Sciatic nerve (tissue), 2 donors: ENCODE measurements at regions not wholly inside any gene's neighbourhood (a gene's known extent, or its start where the extent isn't known, plus 50 kb on each side); places are given as distances from the start of the nearest gene placed in this dataset.

Experiments
- ATAC-seq: fragments of 200-7000 bp; cut with Tn5 transposase; one replicate; pipeline ENCODE4 v1.9.1; 2020; ENCODE audit warnings: mild to moderate bottlenecking, moderate library complexity
- DNase-seq: peaks from one replicate; pipeline ENCODE4 v3.0.0-alpha.2; 2020; ENCODE audit warnings: low spot score
- intact Hi-C: fragments of 100-400 bp; cut with DNase I; formaldehyde crosslinking; loops from one replicate; pipeline ENCODE4 v1.14.2; 2022
- donor health status: DM: no; HTN: no; CAD: no.
- donor health status: DM: no; HTN: no; CAD: no.

DNA sequence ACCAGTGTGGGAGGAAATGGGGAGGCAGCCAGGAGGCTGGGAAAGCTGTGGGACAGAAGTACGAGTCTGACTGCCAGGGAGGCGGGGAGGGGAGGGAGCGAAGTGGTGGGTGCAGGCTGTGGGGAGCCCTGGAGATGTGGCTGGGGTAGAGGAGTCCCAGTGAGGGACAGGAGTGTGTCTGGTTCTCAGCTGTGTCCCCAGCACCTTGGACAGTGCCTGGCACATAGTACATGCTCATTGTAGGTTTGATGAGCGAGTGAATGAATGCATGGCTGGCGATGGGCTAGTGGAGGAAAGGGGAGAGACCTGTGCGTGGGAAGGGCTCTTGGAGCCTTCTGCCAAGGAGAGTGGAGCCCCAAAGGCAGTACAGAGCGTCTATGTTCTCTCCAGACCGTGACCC is 104.1 kb downstream of the SIK1 start:
- no peak for DNase-seq
- intact Hi-C loops = no loop called here
- no peak for ATAC-seq

DNA sequence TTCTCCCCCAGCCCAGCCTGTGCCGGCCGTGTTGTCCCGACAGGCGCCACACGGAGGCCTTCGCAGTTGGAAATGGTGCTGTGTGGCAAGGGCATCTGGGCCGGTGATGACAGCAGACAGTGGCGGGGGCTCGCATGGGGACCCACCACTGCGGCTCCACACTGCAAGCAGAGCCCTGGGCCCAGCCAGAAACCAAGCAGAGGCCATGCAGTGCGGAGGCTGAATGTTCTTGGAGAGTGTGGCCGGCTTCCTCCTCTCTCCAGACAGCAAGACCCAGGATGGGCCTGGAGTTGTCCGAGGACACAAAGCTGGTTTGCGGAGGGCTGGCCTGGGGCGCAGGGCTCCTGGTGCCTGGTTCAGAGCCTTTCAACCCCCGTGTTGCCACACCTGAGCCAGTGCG is 104.6 kb downstream of the SIK1 start:
- ATAC-seq = no peak
- DNase-seq = no peak
- intact Hi-C loops = no loop called here

DNA sequence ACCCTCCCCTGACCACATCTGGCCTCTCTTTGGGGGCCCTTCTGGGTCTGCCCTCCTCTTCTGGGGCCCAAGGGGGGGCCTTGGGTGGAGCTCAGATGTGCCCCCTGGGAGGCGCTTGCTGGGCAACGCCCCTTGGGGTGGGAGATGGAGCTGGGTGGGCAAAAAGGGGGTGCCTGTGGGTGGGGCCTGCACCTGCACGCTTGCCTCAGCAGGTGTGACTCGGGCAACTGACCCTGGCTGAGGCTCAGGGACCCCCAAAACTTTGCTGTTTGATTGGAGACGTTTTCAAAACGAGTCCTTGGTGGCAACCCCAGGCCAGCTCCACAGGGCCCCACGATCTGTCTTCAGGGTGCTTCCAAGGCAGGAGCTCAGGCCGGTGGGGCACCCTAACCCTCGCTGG is 105.3 kb downstream of the SIK1 start:
- intact Hi-C loops = no loop called here
- DNase-seq = no peak
- ATAC-seq = no peak

DNA sequence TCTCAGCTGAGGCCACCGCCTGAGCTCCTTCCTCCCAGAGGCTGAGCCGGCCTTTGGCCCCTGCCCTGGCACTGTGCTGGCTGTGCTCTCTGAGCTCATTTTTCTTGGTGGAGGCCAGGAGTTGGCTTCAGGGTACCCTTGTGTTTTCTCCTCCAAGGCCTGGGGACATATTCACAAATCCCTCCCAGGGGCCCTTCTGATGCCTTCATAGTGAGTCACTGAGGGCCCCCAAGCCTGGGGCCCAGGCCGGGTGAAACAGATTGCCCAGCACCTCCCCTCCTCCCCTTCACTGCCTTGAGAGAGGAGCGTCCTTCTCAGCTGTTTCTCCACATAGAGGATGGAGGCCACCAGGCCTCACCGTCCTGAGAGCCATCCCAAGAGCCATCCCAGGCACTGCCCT is 105.8 kb downstream of the SIK1 start:
- ATAC-seq (no peak), DNase-seq (no peak)
- intact Hi-C loops = no loop called here

DNA sequence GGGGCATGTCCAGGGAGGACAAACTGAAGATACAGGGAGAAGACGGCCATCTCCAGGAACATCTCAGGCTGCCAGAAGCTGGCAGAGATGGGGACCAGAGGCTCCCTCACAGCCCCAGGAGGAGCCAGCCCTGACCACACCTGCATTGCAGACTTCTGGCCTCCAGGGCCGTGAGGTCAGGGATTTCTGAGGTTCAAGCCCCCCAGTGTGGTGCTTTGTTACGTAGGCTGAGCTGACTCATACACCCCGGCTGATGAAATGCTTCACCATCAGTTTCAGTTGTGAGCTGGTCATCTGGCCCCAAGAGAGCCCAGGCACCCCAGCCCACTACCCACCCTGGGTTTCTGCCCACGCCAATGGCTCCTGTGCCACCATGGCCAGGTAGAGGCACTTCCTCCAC is 106.4 kb downstream of the SIK1 start:
- ATAC-seq (no peak), DNase-seq (no peak)
- intact Hi-C loops = no loop called here

DNA sequence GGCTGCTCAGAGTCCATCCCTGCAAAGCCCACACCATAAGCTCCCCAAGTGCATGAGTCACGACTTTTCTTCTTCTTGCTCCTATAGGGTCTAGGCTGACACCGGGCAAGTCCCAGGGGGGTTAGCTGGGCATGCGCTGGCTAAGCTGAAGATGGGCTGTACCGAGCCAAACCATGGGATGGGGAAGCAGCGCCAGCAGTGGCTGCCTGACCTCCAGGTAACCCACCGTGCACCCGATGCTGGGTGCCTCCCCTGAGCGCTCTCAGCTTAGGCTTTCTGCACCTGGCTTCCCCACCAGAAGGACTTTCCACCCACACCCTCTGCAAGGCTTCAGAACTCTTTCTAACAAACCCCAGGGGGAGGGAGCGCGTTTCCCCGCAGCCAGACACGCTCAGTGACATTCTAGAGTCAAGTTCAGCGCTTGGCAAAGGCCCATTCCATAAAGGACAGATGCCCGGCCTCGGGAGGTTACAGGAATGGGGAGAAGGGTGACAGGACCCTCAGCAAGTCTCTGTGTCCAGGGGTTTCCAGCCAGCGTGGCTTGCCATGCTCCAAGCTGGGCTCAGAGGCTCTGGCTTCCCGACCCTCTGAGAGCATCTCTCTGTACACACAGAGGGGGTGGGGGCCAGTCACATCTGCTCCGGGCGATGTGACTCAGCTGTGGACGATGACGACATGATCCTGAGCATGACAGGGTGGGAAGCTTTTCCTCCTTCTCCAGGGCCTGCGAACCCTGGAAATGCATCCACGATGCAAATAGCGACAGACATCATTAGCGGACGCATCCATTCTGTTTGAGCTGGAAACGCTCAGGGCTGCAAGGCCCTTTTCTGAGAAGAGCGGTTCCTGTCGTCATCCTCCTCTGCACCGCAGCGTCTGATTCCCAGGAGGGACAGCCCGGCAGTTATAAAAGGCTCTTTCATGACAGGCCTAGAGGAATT is 107.8 kb downstream of the SIK1 start:
- ATAC-seq (peak; percentile 83), DNase-seq (no peak)
- intact Hi-C loops = no loop called here

DNA sequence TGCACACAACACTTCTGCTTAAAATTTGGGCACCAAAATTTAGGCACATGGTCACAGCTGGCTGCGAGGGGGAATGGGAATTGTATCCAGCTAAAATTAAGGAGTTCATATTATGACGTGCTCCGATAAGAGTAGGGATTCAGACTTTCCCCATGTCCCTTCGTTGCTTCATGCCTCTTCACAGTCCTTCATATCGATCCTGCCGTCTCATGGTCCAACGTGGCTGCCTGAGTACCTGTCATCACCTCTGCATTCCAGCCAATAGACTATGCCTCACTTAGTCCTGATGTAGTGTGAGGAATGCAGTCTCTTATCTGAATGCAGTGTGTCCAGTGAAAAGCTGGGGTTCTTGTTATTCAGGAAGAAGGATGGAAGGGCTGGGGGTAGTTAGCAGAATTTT is 108.6 kb downstream of the SIK1 start:
- DNase-seq (no peak), ATAC-seq (no peak)
- intact Hi-C loops = no loop called here

DNA sequence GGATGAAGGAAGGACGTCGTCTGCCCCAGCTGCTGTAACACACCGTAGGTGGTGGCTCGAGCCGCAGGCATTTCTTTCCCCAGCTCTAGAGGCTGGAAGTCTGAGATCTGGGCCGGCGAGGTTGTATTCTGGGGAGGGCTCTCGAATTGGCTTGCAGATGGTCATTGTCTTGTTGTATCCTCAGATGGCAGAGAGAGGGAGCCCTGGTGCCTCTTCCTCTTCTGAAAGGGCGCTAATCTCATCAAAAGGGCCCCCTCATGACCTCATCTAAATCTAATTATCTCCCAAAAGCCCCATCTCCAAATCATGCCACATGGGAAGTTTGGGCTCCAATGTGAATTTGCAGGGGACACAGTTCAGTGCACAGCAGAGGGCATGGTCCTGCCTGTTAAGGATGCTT is 109.0 kb downstream of the SIK1 start:
- ATAC-seq (no peak), DNase-seq (no peak)
- intact Hi-C loops = no loop called here

DNA sequence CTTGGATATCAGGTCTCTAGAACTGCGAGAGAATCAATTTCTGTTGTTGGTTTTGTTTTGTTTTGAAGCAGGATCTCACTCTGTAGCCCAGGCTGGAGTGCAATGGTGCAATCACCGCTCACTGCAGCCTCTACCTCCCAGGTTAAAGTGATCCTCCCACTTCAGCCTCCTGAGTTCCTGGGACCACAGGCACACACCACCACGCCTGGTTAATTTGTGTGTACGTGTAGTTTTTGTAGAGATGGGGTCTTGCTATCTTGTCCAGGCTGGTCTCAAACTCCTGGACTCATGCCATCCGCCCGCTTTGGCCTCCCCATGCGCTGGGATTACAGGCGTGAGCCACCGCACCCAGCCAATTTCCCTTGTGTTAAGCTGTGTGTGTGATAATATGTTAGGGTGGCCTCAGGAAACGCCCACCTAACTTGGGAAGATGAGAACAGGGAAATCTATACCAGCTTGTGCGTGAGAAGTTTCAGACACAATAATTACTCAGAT is 109.6 kb downstream of the SIK1 start:
- ATAC-seq = no peak
- no peak for DNase-seq
- intact Hi-C loops = no loop called here

DNA sequence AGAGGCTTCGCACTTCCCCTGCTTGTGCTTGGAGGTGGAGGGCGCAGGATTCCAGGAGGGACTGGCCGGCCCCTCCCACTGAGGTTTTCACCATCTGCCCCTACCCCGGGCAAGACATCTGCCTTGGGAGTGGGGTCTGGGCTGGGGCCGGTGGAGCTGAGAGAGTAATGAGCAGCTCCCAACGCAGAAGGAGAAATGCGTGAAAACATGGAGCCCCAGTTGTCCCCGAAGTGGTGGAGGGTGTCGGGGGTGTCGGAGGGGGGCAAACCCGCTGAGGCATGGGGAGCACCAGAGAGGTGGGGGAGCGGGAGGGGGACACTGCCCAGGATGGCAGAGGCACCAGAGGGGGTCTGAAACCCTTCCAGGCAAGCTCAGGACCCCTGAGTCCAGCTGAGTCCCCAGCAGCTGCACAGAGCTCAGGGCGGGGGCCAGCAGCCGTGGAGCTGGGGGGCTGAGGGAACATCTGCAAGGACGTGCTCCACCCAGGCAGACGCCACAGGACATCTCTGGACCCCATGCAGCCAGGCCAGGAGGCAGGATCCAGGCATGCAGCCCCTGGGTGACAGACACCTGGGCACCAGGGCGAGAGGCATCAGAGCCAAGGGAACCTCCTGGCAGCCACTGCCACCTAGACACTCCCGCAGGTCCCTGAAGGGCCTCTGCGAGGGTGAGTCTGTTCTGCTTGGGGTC is 110.6 kb downstream of the SIK1 start:
- intact Hi-C loops = no loop called here
- ATAC-seq = no peak
- DNase-seq = no peak

DNA sequence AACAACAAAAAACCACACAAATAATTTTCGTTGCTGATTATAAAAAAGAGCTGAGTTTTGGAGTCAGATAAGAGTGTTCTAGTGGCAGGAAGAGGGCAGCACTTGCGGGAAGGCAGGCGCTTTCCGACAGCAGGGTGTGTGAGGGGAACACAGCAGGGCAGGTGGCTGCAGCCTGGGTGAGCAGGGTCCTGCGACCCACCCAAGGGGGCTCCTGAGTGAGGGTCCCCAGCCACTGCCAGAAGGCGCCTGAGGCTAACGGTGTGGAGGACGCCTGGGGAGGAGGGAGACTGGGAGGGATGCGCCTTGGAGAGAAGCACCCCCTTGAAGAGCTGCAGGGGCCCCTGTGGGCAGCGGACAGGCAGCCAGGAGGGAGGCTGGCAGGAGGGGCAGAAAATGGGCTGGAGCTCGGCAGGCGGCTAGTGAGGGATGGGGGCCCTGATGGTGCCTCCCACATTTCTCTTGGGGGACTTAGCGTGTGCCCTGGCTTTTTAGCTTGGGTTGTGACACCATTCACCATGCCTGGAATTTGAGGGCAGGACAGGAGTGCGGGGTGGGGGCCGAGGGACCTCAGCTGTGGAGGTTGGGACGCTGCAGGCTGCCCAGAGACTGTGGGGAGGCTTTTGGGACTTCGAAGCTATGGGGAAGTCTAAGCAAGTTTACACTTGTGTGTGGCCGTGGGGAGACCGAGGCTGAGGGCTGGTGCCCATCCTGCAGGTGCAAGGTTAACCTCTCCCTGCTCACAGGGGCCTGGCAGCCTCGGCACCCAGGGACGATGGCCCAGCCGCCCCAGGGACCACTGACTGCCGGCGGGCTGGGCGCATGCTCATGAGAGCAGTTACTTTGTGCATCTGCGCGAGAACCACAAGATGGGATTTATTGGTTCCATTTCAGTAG is 111.4 kb downstream of the SIK1 start:
- intact Hi-C loops = no loop called here
- no peak for DNase-seq
- no peak for ATAC-seq

DNA sequence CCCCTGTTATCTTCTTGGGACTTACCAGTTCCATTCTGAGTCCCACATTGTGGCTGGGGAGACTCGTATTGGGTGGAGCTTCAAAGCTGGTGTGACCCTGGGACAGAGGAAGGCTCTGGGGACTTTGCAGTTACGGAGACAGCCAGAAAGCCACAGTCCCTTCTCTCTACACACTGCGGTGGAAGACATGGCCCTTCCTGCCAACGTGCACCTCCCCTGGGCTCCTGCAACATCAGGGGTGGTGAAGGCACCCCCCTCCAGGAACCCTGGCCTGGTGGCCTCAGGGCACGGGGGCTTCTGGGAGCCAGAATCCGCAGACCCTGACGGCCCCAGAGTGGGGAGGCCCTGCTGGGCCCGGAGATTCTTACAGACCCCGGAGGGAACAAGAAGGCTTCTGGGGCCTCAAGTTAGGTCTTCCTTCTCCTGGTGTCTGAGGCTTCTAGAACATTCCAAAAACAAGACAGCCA is 113.0 kb downstream of the SIK1 start:
- no peak for ATAC-seq
- no peak for DNase-seq
- intact Hi-C loops = no loop called here

DNA sequence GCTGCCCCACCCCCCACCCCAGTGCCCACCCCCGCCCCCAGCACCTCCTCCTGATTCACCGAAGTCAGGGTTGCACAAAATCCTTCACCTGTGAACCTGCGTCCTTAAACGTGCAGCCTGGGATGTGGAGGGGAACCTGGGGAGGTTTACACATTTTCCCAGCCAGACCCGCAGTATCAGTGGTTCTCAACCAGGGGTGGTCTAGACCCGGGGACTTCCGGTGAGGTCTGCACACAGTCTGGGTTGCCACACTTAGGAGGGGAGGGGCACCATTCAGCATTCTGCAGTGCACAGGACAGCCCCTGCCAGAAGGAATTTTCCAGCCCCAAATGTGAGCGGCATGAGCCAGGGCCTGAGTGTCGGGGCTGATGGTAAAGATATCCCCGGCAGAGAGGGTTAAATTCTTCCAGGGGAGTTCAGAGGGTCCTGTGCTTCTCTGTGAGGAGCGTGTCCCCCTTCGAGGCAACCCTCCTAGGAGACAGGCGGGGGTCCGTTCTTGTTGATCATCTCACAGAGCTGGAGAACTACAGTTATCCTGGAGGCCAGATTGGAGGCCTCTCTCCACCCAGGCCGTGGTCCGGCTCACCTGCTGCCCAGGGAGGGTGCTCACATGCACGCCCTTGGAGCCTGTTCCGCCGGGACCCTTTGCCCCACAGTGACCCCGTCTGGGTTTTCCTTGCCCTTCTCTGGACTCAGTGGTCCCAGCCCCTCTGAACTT is 113.6 kb downstream of the SIK1 start:
- ATAC-seq = no peak
- intact Hi-C loops = no loop called here

DNA sequence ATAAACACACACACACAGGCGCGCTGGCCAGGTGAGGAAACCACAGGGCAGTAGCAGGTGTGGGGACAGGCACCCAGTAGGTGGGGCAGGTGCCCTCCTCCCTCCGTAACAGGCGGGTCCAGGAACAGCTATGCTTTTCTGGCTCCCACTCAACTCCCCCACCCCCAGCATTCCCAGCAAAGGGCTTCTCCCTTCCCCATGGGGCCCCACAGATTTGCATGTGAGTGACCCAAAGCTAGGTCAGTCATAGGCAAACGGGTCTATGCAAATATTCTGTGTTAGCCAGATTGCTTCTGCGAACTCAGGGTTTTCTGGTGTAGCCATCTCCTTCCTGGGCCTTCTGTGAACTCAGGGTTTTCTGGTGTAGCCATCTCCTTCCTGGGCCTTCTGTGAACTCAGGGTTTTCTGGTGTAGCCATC is 114.2 kb downstream of the SIK1 start:
- ATAC-seq = no peak
- intact Hi-C loops = no loop called here
- DNase-seq = no peak

More for the DNA sequence above, 113.6 kb downstream of the SIK1 start:
- DNase-seq = no peak

DNA sequence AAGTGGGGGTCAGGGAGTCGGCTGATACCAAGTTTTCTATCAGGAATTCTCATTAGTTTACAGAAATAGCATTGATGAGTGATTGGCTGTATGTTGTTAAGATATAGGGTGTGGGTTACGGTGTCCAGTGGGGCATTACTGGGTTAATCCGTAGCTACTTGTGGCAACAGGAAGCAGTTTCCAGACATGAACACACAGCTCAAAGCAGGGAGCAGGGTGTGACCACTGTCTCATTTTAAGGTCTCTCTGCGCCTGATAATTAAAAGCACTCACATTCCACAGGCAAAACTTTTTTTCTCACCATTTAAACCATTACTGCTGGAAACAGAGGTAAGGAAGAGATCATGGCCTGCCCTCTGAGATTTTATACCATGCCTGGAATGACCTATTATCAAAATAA is 114.9 kb downstream of the SIK1 start:
- DNase-seq (no peak), ATAC-seq (no peak)
- intact Hi-C loops = no loop called here

DNA sequence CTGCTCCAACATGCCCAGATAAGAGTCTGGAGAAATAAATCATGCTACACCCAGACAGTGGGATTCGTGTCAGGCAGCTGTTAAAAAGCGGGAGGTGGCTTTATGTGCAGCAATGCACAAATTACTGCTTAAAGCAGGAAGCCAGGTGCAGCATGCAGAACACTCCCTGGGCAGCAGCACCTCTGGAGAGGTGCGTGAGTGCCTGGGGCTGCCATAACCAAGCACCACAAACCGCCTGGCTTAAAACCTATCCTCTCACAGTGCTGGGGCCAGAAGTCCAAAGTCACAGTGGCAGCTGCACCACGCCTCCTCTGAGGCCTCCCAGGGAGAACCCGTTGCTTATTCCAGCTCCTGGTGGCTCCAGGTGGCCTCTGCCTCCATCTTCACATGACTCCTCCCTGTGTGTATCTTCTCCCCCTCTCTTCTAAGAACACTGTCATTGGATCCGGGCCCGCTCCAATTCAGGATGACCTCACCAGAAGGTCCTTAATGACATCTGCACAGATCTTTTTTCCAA is 115.6 kb downstream of the SIK1 start:
- intact Hi-C loops = no loop called here
- DNase-seq (no peak), ATAC-seq (peak; percentile 47)

DNA sequence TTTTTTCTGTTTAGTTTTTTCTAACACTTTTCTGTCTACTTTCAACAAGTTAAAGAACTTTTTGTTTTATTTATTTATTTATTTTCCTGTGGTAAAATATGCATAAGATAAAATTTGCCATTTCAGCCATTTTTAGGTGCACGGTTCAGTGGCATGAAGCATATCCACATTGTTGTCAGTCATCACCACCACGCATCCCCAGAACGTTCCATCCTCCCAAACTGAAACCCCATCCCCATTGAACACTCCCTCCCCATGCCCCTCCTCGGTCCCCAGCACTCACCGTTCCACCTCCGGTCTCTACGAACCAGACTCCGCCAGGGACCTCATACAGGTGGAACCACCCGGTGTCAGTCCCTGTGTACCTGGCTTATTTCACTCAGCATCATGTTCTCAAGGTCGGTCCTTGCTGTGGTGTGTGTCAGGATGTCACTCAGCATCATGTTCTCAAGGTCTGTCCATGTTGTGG is 118.1 kb downstream of the SIK1 start:
- intact Hi-C loops = no loop called here
- DNase-seq (no peak), ATAC-seq (no peak)

DNA sequence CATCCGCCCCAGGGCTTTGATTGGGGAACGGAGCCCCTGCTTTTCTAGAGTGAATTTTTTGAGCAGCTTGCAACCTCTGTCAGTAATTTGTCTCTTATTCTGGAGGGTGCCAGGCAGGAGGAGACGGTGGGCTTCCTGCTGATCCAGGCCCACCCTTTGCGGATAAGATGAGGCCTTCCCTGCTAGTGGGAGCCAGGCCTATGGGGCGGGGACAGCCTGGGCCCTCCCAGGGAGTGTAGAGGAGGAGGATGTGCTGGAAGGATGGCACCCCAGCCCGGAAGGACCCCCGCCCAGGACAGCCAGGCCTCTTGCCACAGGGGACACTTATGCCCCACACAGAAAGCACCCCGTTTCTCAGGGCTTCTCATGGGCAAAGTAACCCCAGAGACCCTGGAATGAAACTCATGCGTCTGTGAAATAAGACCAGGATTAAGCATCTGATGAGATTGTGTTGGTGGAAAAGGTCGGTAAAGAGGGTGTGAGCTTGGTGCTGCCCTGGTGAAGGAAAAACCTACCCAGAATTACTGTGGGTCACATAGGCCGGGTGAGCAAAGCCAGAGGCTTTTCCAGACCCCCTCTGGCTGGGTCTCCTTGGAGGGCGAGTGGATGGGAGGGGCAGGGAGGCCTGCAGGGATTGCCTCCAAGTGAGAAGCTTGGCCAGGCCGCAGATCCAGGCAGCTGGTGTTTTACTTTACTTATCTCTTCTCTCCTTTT is 118.7 kb downstream of the SIK1 start:
- DNase-seq (peak; percentile 53), ATAC-seq (no peak)
- intact Hi-C loops = no loop called here
